ENCODE measurements at regions not wholly inside any gene's neighbourhood (a gene's known extent, or its start where the extent isn't known, plus 50 kb on each side); places are given as distances from the start of the nearest gene placed in this dataset.

DNA sequence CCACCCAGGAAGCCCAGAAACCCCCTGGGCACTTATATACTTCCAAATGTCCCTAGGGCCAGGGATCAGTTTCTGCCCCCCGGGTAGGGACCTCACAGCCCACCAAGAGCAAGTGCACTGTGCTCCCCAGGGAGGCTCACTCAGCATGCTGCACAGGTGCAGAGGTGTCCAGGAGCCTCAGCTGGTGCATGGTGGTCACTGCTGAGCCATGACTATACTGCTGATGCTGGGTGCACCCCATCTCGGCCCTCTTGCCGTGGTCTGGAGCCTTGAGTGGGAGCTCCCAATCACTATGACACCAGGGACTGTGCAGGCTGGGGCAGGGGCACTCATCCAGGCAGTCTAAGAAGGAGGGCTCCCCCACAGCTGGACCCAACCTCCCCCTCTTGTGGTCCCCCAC is 617.8 kb upstream of the RAB6C start:
- TF ChIP-seq NFYB (CRISPR knock-in tag; conservative IDR thresholded peaks at IDR 0.05; ENCODE audit: low read depth), result no peak
- no peak for TF ChIP-seq NR1H2 (CRISPR knock-in tag; IDR thresholded peaks at IDR 0.05)
- TF ChIP-seq, protein P1, sequence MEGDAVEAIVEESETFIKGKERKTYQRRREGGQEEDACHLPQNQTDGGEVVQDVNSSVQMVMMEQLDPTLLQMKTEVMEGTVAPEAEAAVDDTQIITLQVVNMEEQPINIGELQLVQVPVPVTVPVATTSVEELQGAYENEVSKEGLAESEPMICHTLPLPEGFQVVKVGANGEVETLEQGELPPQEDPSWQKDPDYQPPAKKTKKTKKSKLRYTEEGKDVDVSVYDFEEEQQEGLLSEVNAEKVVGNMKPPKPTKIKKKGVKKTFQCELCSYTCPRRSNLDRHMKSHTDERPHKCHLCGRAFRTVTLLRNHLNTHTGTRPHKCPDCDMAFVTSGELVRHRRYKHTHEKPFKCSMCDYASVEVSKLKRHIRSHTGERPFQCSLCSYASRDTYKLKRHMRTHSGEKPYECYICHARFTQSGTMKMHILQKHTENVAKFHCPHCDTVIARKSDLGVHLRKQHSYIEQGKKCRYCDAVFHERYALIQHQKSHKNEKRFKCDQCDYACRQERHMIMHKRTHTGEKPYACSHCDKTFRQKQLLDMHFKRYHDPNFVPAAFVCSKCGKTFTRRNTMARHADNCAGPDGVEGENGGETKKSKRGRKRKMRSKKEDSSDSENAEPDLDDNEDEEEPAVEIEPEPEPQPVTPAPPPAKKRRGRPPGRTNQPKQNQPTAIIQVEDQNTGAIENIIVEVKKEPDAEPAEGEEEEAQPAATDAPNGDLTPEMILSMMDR (IDR thresholded peaks at IDR 0.05), result no peak
- TF ChIP-seq TCF7 (CRISPR knock-in tag; IDR thresholded peaks at IDR 0.05; ENCODE audit: low read depth), result no peak
- no peak for TF ChIP-seq CBFB (CRISPR knock-in tag; IDR thresholded peaks at IDR 0.05; ENCODE audit: low read depth)
- no peak for TF ChIP-seq TEAD4 (CRISPR knock-in tag; IDR thresholded peaks at IDR 0.05)
- TF ChIP-seq FOXJ3 (CRISPR knock-in tag; IDR thresholded peaks at IDR 0.05; ENCODE audit: borderline replicate concordance), result no peak
- TF ChIP-seq, protein P2, sequence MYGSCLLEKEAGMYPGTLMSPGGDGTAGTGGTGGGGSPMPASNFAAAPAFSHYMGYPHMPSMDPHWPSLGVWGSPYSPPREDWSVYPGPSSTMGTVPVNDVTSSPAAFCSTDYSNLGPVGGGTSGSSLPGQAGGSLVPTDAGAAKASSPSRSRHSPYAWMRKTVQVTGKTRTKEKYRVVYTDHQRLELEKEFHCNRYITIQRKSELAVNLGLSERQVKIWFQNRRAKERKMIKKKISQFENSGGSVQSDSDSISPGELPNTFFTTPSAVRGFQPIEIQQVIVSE (CRISPR knock-in tag; IDR thresholded peaks at IDR 0.05; ENCODE audit: borderline replicate concordance), result no peak
- TF ChIP-seq SP1 (CRISPR knock-in tag; conservative IDR thresholded peaks at IDR 0.05), result no peak
